Brain microvascular endothelial cell (primary cell): ENCODE measurements at regions not wholly inside any gene's neighbourhood (a gene's known extent, or its start where the extent isn't known, plus 50 kb on each side); places are given as distances from the start of the nearest gene placed in this dataset.

Source experiments
- DNase-seq: peaks from one replicate; pipeline ENCODE4 v3.0.0-alpha.2; 2020
- H3K27ac ChIP-seq: fragments of 250-450 bp; sonication (Bioruptor Pico); 2 replicates; pipeline ENCODE4 v1.5.1; 2020; ENCODE audit warnings: mild to moderate bottlenecking, moderate library complexity
- H3K27me3 ChIP-seq: fragments of 250-450 bp; sonication (Bioruptor Pico); replicated peaks from 2 replicates; pipeline ENCODE4 v1.5.1; 2020; ENCODE audit warnings: mild to moderate bottlenecking
- H3K36me3 ChIP-seq: fragments of 250-450 bp; sonication (Bioruptor Pico); replicated peaks from 2 replicates; pipeline ENCODE4 v1.5.1; 2020; ENCODE audit warnings: mild to moderate bottlenecking
- H3K4me3 ChIP-seq: 2 replicates; pipeline ENCODE4 v1.5.1; 2011; ENCODE audit warnings: low read depth, mild to moderate bottlenecking, control low read depth, low read length, moderate library complexity
- CTCF ChIP-seq: IDR thresholded peaks from 2 replicates; pipeline ENCODE4 v1.5.1; 2011; ENCODE audit warnings: low read depth, mild to moderate bottlenecking, moderate library complexity, low read length, control low read depth, inconsistent platforms; ENCODE audit errors: missing control alignments
- in situ Hi-C: cut with HindIII; loops from 2 replicates; pipeline ENCODE4 v1.10.0; 2017; ENCODE audit warnings: low sequenced_read_pairs, low pct_ligation_motif_present

- H3K36me3 ChIP-seq = no peaks in the 10 kb centered on the region
- no peak for DNase-seq
Measured at GRCh38 chr3:152978152-152978551, 143.2 kb downstream of the P2RY1 start.

GRCh38 chr3:152997526-152997925 is 162.6 kb downstream of the P2RY1 start:
- no peaks in the 10 kb centered on the region for H3K27me3 ChIP-seq
- DNase-seq = no peak
- no peak for TF ChIP-seq CTCF
- no peak overlapping the region for H3K4me3 ChIP-seq
- H3K27ac ChIP-seq = no peak overlapping the region
- in situ Hi-C loops = no loop called here
- no peaks in the 10 kb centered on the region for H3K36me3 ChIP-seq

More at GRCh38 chr3:152978152-152978551, 143.2 kb downstream of the P2RY1 start:
- Histone ChIP-seq H3K27me3 (no peaks in the 10 kb centered on the region), H3K27ac (no peak overlapping the region), H3K4me3 (no peak overlapping the region)
- in situ Hi-C loops = no loop called here
- no peak for TF ChIP-seq CTCF

GRCh38 chr3:152998591-152998990 is 163.4 kb upstream of the RAP2B start:
- Histone ChIP-seq H3K4me3 (no peak overlapping the region), H3K36me3 (no peaks in the 10 kb centered on the region), H3K27ac (no peak overlapping the region), H3K27me3 (no peaks in the 10 kb centered on the region)
- TF ChIP-seq CTCF = no peak
- no peak for DNase-seq
- in situ Hi-C loops = no loop called here

GRCh38 chr3:153000325-153000724 is 161.7 kb upstream of the RAP2B start:
- no peak for TF ChIP-seq CTCF
- Histone ChIP-seq H3K36me3 (no peaks in the 10 kb centered on the region), H3K4me3 (no peak overlapping the region), H3K27me3 (no peaks in the 10 kb centered on the region), H3K27ac (no peak overlapping the region)
- no peak for DNase-seq
- in situ Hi-C loops = no loop called here

GRCh38 chr3:153001210-153002078 is 160.6 kb upstream of the RAP2B start:
- no peak for TF ChIP-seq CTCF
- DNase-seq = no peak
- H3K36me3 ChIP-seq = no peaks in the 10 kb centered on the region
- no peak overlapping the region for H3K4me3 ChIP-seq
- in situ Hi-C loops = no loop called here
- H3K27me3 ChIP-seq = no peaks in the 10 kb centered on the region
- H3K27ac ChIP-seq = no peak overlapping the region
